ENCODE measurements at regions not wholly inside any gene's neighbourhood (a gene's known extent, or its start where the extent isn't known, plus 50 kb on each side); places are given as distances from the start of the nearest gene placed in this dataset.

GRCh38 chr5:167305591-167306213, 985.7 kb upstream of the WWC1 start (continued):
- TF ChIP-seq USF1 (CRISPR knock-in tag; IDR thresholded peaks at IDR 0.05) (no peak), ZBTB21 (CRISPR knock-in tag; IDR thresholded peaks at IDR 0.05; ENCODE audit: borderline replicate concordance) (no peak), ZNF416 (CRISPR knock-in tag; IDR thresholded peaks at IDR 0.05) (no peak)

- Mint-ChIP-seq H3K9me3 (0 out of 2 replicates have a peak, but pooled peaks cover 3% of the 10 kb centered on the region), H3K4me3 (no peak overlapping the region; the same call in 1 of the 2 replicates), H3K27ac (no peak overlapping the region), H3K36me3 (no peaks in the 10 kb centered on the region), H3K4me1 (peaks cover 61% of the 10 kb centered on the region), H3K27me3 (ENCODE audit: low read depth) (peaks cover 4% of the 10 kb centered on the region)
- ChIA-PET CTCF (interaction anchor here (0.5 to 1.0 kb wide), 2 partner anchors 45 to 49 kb away, joined by 3 read pairs; no protein-coding TSS in a partner anchor), POLR2A (no interaction called here)
- ATAC-seq (no peak), DNase-seq (ENCODE audit: low spot score) (no peak)
- TF ChIP-seq ZNF423 (CRISPR knock-in tag; IDR thresholded peaks at IDR 0.05): no peak
- TF ChIP-seq ERG (CRISPR knock-in tag; IDR thresholded peaks at IDR 0.05): no peak
- no peak for TF ChIP-seq NFE2L1 (CRISPR knock-in tag; IDR thresholded peaks at IDR 0.05)
- TF ChIP-seq ATF2 (CRISPR knock-in tag; IDR thresholded peaks at IDR 0.05; ENCODE audit: borderline replicate concordance, low read depth): no peak
- TF ChIP-seq E2F1 (CRISPR knock-in tag; IDR thresholded peaks at IDR 0.05): no peak
- no peak for TF ChIP-seq ZBTB43 (CRISPR knock-in tag; IDR thresholded peaks at IDR 0.05)
- TF ChIP-seq TEAD1 (CRISPR knock-in tag; IDR thresholded peaks at IDR 0.05): no peak
- TF ChIP-seq ZNF425 (CRISPR knock-in tag; conservative IDR thresholded peaks at IDR 0.05): no peak
- no peak for TF ChIP-seq RORB (CRISPR knock-in tag; IDR thresholded peaks at IDR 0.05)
- TF ChIP-seq ZNF263 (CRISPR knock-in tag; IDR thresholded peaks at IDR 0.05; ENCODE audit: low read depth): no peak
Observed at GRCh38 chr5:167307042-167307441, 984.4 kb upstream of the WWC1 start.

GRCh38 chr5:167308466-167308865, 983.0 kb upstream of the WWC1 start:
- ChIA-PET POLR2A (no interaction called here), CTCF (no interaction called here)
- ATAC-seq (no peak), DNase-seq (ENCODE audit: low spot score) (no peak)
- Mint-ChIP-seq H3K27ac (no peak overlapping the region), H3K36me3 (no peaks in the 10 kb centered on the region), H3K4me1 (peaks cover 50% of the 10 kb centered on the region), H3K4me3 (no peak overlapping the region), H3K9me3 (0 out of 2 replicates have a peak, but pooled peaks cover 3% of the 10 kb centered on the region), H3K27me3 (ENCODE audit: low read depth) (no peaks in the 10 kb centered on the region)
- no peak for TF ChIP-seq E2F1 (CRISPR knock-in tag; IDR thresholded peaks at IDR 0.05)
- TF ChIP-seq ATF6 (CRISPR knock-in tag; IDR thresholded peaks at IDR 0.05): no peak
- no peak for TF ChIP-seq FOXP4 (CRISPR knock-in tag; IDR thresholded peaks at IDR 0.05)
- no peak for TF ChIP-seq SMAD4 (CRISPR knock-in tag; IDR thresholded peaks at IDR 0.05)
- TF ChIP-seq ZBTB21 (CRISPR knock-in tag; IDR thresholded peaks at IDR 0.05; ENCODE audit: borderline replicate concordance): no peak
- TF ChIP-seq ZMAT4 (CRISPR knock-in tag; IDR thresholded peaks at IDR 0.05): no peak
